GM12878 (cell line): ENCODE measurements at regions not wholly inside any gene's neighbourhood (a gene's known extent, or its start where the extent isn't known, plus 50 kb on each side); places are given as distances from the start of the nearest gene placed in this dataset.

Source experiments
- ATAC-seq: fragments of 200-7000 bp; cut with Tn5 transposase; 3 replicates; pipeline ENCODE4 v1.9.1; 2020; ENCODE audit warnings: mild to moderate bottlenecking, moderate library complexity
- BruUV-seq: library from RNA; stranded (reverse); fragments of 400-500 nt; replicated peaks from 2 replicates; lab custom pipeline; 2021; lab: Mats Ljungman, UMichigan
- CTCF ChIA-PET: fragments of 300-600 bp; sonication (Branson Sonifier 250); formaldehyde crosslinking; extraction: SDS; loops from one replicate; lab custom pipeline; 2021; ENCODE audit warnings: inconsistent platforms; lab: Yijun Ruan, JAX
- POLR2A ChIA-PET: fragments of 350-600 bp; formaldehyde crosslinking; extraction: SDS; loops from one replicate; lab custom pipeline; 2021; ENCODE audit warnings: inconsistent platforms; lab: Charles Lee
- RAD21 ChIA-PET: fragments of 300-600 bp; sonication (Branson Sonifier 250); formaldehyde crosslinking; loops from one replicate; lab custom pipeline; 2023; ENCODE audit warnings: antibody characterized with exemption; ENCODE audit not compliant: unreplicated experiment; lab: Charles Lee
- SMC1A ChIA-PET: fragments of 300-600 bp; sonication (Branson Sonifier 250); formaldehyde crosslinking; loops from one replicate; lab custom pipeline; 2023; ENCODE audit not compliant: unreplicated experiment, uncharacterized antibody; lab: Charles Lee
- DNase-seq: peaks from one replicate; pipeline ENCODE4 v3.0.0-alpha.2; 2011; ENCODE audit warnings: low read depth, low spot score
- FAIRE-seq: peaks from 3 replicates; lab custom pipeline; 2011; peaks lifted over from hg19 to GRCh38; lab: Jason Lieb, UNC
- H2AFZ ChIP-seq: 2 replicates; pipeline ENCODE4 v1.6.0; 2011; ENCODE audit warnings: low read depth, low read length, control low read depth; ENCODE audit not compliant: control insufficient read depth
- H3K27ac ChIP-seq: 2 replicates; pipeline ENCODE4 v1.5.1; 2011; ENCODE audit warnings: control low read depth; ENCODE audit not compliant: control insufficient read depth, insufficient read depth
- H3K27me3 ChIP-seq, 2 experiments: replicated peaks in 1 of 2; 2 replicates each; pipeline versions ENCODE4 v1.6.0 to v1.6.1; 2011; ENCODE audit warnings: low read length in 1 of 2; ENCODE audit not compliant: control insufficient read depth in 2 of 2, insufficient read depth in 2 of 2
- H3K36me3 ChIP-seq, 2 experiments: 2 replicates each; pipeline ENCODE4 v1.5.1; 2011; ENCODE audit warnings: low read length in 1 of 2; ENCODE audit not compliant: control insufficient read depth in 2 of 2, insufficient read depth in 2 of 2
- H3K4me1 ChIP-seq: 2 replicates; pipeline ENCODE4 v1.6.1; 2011; ENCODE audit warnings: mild to moderate bottlenecking, low read length, moderate library complexity, mixed read lengths; ENCODE audit not compliant: control insufficient read depth, insufficient read depth
- H3K4me2 ChIP-seq: 2 replicates; pipeline ENCODE4 v1.6.0; 2011; ENCODE audit warnings: control low read depth; ENCODE audit not compliant: control insufficient read depth, insufficient read depth
- H3K4me3 ChIP-seq: fragments of 200-600 bp; sonication (generic); 2 replicates; pipeline ENCODE4 v1.5.1; 2016
- H3K79me2 ChIP-seq: 2 replicates; pipeline ENCODE4 v1.6.0; 2011; ENCODE audit warnings: low read length; ENCODE audit not compliant: control insufficient read depth, insufficient read depth
- H3K9ac ChIP-seq: 2 replicates; pipeline ENCODE4 v1.8.0; 2011; ENCODE audit warnings: low read length, control low read depth, mixed read lengths; ENCODE audit not compliant: control insufficient read depth, insufficient read depth
- H3K9me3 ChIP-seq: replicated peaks from 3 replicates; pipeline ENCODE4 v1.5.1; 2011; ENCODE audit warnings: mild to moderate bottlenecking, low read length; ENCODE audit not compliant: control insufficient read depth, insufficient read depth
- H4K20me1 ChIP-seq: 2 replicates; pipeline ENCODE4 v1.6.0; 2011; ENCODE audit not compliant: control insufficient read depth, insufficient read depth
- ATF3 ChIP-seq: IDR thresholded peaks from 2 replicates; pipeline ENCODE4 v1.6.1; 2011; ENCODE audit warnings: low read depth, mild to moderate bottlenecking, low read length, moderate library complexity, borderline replicate concordance; ENCODE audit errors: extremely low read depth
- BMI1 ChIP-seq: fragments of 450-650 bp; IDR thresholded peaks from 2 replicates; pipeline ENCODE4 v1.6.1; 2016; ENCODE audit warnings: mild to moderate bottlenecking, moderate library complexity, borderline replicate concordance
- CEBPB ChIP-seq, 2 experiments: fragments of 150-350 bp in 1 of 2; IDR thresholded peaks; 2 replicates each; pipeline ENCODE4 v1.6.1; 2012 to 2014; ENCODE audit warnings: low read depth in 2 of 2, low read length in 2 of 2, borderline replicate concordance in 1 of 2, inconsistent platforms in 1 of 2
- CHD1 ChIP-seq: IDR thresholded peaks from 2 replicates; pipeline ENCODE4 v1.6.1; 2012; ENCODE audit warnings: low read depth, low read length, improper control_type of control experiment
- EP300 ChIP-seq, 2 experiments: fragments of 150-350 bp in 1 of 2; IDR thresholded peaks; 2 replicates each; pipeline ENCODE4 v1.6.1; 2011 to 2012; ENCODE audit warnings: low read depth in 2 of 2, low read length in 2 of 2, borderline replicate concordance in 1 of 2, improper control_type of control experiment in 1 of 2, inconsistent platforms in 1 of 2; ENCODE audit not compliant: control insufficient read depth in 1 of 2
- ESRRA ChIP-seq: IDR thresholded peaks from 2 replicates; pipeline ENCODE4 v1.6.1; 2012; ENCODE audit warnings: mild to moderate bottlenecking, low read length, improper control_type of control experiment
- GATAD2B ChIP-seq: fragments of 450-650 bp; conservative IDR thresholded peaks from 2 replicates; pipeline ENCODE4 v1.6.1; 2017; ENCODE audit warnings: low read depth, mild to moderate bottlenecking, moderate library complexity
- HDAC2 ChIP-seq: fragments of 200-600 bp; sonication (generic); IDR thresholded peaks from 2 replicates; pipeline ENCODE4 v1.6.1; 2017
- MLLT1 ChIP-seq: fragments of 450-650 bp; IDR thresholded peaks from 2 replicates; pipeline ENCODE4 v1.6.1; 2016; ENCODE audit warnings: mild to moderate bottlenecking
- MXI1 ChIP-seq: fragments of 150-350 bp; IDR thresholded peaks from 2 replicates; pipeline ENCODE4 v1.6.1; 2011; ENCODE audit warnings: low read depth, mild to moderate bottlenecking, inconsistent platforms, low read length, improper control_type of control experiment
- RAD21 ChIP-seq: IDR thresholded peaks from 2 replicates; pipeline ENCODE4 v1.6.1; 2011; ENCODE audit warnings: mild to moderate bottlenecking, low read depth, low read length, moderate library complexity; ENCODE audit not compliant: insufficient read depth
- RUNX3 ChIP-seq: IDR thresholded peaks from 2 replicates; pipeline ENCODE4 v1.6.1; 2012; ENCODE audit warnings: low read length, inconsistent platforms
- SIX5 ChIP-seq: IDR thresholded peaks from 2 replicates; pipeline ENCODE4 v1.6.1; 2011; ENCODE audit warnings: mild to moderate bottlenecking, low read depth, low read length, moderate library complexity; ENCODE audit not compliant: severe bottlenecking
- SREBF1 ChIP-seq: IDR thresholded peaks from 2 replicates; pipeline ENCODE4 v1.6.1; 2012; ENCODE audit warnings: mild to moderate bottlenecking, low read length
- SUPT20H ChIP-seq: IDR thresholded peaks from 2 replicates; pipeline ENCODE4 v1.6.1; 2011; ENCODE audit warnings: low read depth, mild to moderate bottlenecking, low read length, moderate library complexity, borderline replicate concordance; ENCODE audit not compliant: control insufficient read depth
- WGBS: methylation state at CpG from one replicate; pipeline ENCODE4 v1.1.6; 2016; ENCODE audit warnings: low lambda C conversion rate; ENCODE audit not compliant: insufficient replicate concordance, insufficient coverage; ENCODE audit errors: missing lambda C conversion rate; 5-methylcytosine and 5-hydroxymethylcytosine counted together
- in situ Hi-C: fragments of 300-500 bp; cut with MboI; formaldehyde crosslinking; loops from 9 replicates; pipeline ENCODE4 v1.14.3; 2018; ENCODE audit warnings: mixed read lengths
- intact Hi-C: fragments of 100-400 bp; cut with micrococcal nuclease; formaldehyde crosslinking; loops from one replicate; pipeline ENCODE4 v1.14.2; 2022; ENCODE audit not compliant: unreplicated experiment

- H3K4me2 ChIP-seq = no peak overlapping the region
- no peak for FAIRE-seq
- no peaks in the 10 kb centered on the region for H3K4me1 ChIP-seq
- no TSS peak for BruUV-seq
- H3K79me2 ChIP-seq = no peaks in the 10 kb centered on the region
- no peaks in the 10 kb centered on the region for H3K27me3 ChIP-seq
- H3K9ac ChIP-seq = no peak overlapping the region
- ChIA-PET POLR2A (no interaction called here), RAD21 (no interaction called here), CTCF (no interaction called here), SMC1A (interaction anchor here (1.2 kb wide), 1 partner anchor 38 kb away, joined by 3 read pairs; no protein-coding TSS in a partner anchor)
- ATAC-seq = no peak
- H2AFZ ChIP-seq = no peak overlapping the region
- DNase-seq = no peak
- in situ Hi-C loops (no loop called here), intact Hi-C loops (no loop called here)
- H3K27ac ChIP-seq = no peak overlapping the region
- TF ChIP-seq ESRRA (no peak), SREBF1 (no peak), SUPT20H (no peak), HDAC2 (no peak), RUNX3 (no peak), MXI1 (no peak), SIX5 (no peak), MLLT1 (no peak), CHD1 (no peak), BMI1 (no peak), CEBPB (IDR thresholded peaks at IDR 0.05; ENCODE audit: borderline replicate concordance in 1 of 2, low read depth in 2 of 2, low read length in 2 of 2) (no peak), GATAD2B (no peak), RAD21 (no peak), EP300 (IDR thresholded peaks at IDR 0.05; ENCODE audit: borderline replicate concordance in 1 of 2, control insufficient read depth in 1 of 2, low read depth in 2 of 2, low read length in 2 of 2) (no peak), ATF3 (no peak)
- H3K4me3 ChIP-seq = no peak overlapping the region
- H3K36me3 ChIP-seq = no peaks in the 10 kb centered on the region
- H3K9me3 ChIP-seq = no peaks in the 10 kb centered on the region; the same call in 2 of the 3 replicates
- 25% methylated on average over 4 of the region's 4 CpGs for WGBS
- H4K20me1 ChIP-seq = no peaks in the 10 kb centered on the region
These were observed 167.7 kb downstream of the VAPA start for GRCh38 chr18:10081492-10081891.
